ENCODE measurements at regions not wholly inside any gene's neighbourhood (a gene's known extent, or its start where the extent isn't known, plus 50 kb on each side); places are given as distances from the start of the nearest gene placed in this dataset.

DNA sequence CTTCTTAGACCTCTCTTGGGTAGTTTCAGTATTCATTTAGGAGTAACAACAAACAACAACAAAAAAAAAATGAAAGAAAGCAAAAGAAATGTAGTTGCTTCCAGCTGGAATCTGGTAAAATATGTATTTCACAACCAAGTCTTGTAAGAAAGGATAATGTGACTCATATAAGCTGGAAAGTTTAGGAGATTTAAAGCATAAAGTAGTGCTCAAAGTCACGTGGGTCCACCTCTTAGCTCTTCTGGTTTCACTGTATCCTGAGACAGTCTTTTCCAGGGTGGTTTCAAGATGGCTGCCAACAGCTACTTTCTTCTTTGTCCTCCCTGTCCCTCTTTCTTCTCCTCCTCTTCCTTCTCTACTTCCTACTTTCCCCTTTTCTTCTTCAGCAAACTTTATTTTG lies 69.5 kb upstream of the CDK13 start:
- TF ChIP-seq CTCF (IDR thresholded peaks at IDR 0.05; ENCODE audit: insufficient read depth, low read length, poor library complexity, severe bottlenecking): no peak
- no peak for DNase-seq (ENCODE audit: extremely low read depth, insufficient read length)
- no peaks in the 10 kb centered on the region for H3K27me3 ChIP-seq (replicated peaks; ENCODE audit: control insufficient read depth, insufficient read depth, low read length)
- H3K36me3 ChIP-seq (ENCODE audit: control insufficient read depth, insufficient read depth, low read length): no peaks in the 10 kb centered on the region
- no peak overlapping the region for H3K4me3 ChIP-seq (replicated peaks; ENCODE audit: low read depth, low read length)

DNA sequence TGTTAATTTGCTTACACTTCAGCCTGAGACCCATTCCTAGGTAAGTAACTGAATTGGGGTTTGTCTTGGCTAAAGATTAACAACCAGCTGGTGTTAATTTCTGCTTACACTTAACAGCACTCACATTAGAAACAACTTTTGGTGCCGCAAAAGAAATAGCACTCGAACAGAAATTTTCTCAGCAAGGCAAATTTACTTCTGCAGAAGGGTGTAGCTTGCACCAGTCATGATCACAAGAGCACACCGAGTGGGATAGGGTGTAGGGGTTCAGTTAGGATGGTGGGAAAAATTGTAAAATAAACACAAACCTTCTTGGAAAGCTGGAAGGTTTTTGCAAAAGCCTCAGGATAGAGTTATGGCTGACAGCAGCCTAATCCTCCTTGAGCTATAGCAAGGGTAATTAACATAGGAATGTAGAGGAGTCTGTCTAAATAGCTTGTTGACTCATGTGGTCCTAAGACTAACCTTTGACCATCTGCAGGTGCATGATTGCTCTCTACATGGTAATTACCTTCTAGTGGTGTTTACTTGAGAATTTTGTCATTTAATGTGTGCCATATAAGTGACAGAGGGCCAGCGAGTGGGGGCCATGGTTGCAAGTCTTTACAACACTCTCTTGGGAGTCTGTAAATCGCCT lies 67.8 kb upstream of the CDK13 start:
- no peak for DNase-seq (ENCODE audit: extremely low read depth, insufficient read length)
- no peak for TF ChIP-seq CTCF (IDR thresholded peaks at IDR 0.05; ENCODE audit: insufficient read depth, low read length, poor library complexity, severe bottlenecking)
- H3K27me3 ChIP-seq (replicated peaks; ENCODE audit: control insufficient read depth, insufficient read depth, low read length): no peaks in the 10 kb centered on the region
- H3K4me3 ChIP-seq (replicated peaks; ENCODE audit: low read depth, low read length): no peak overlapping the region
- no peaks in the 10 kb centered on the region for H3K36me3 ChIP-seq (ENCODE audit: control insufficient read depth, insufficient read depth, low read length)

- H3K27me3 ChIP-seq (replicated peaks; ENCODE audit: control insufficient read depth, insufficient read depth, low read length): no peaks in the 10 kb centered on the region
- no peak overlapping the region for H3K4me3 ChIP-seq (replicated peaks; ENCODE audit: low read depth, low read length)
- H3K36me3 ChIP-seq (ENCODE audit: control insufficient read depth, insufficient read depth, low read length): no peaks in the 10 kb centered on the region
- no peak for DNase-seq (ENCODE audit: extremely low read depth, insufficient read length)
- TF ChIP-seq CTCF (IDR thresholded peaks at IDR 0.05; ENCODE audit: insufficient read depth, low read length, poor library complexity, severe bottlenecking): no peak
These were observed 66.2 kb upstream of the CDK13 start for GRCh38 chr7:39883812-39884390.

- H3K4me3 ChIP-seq (replicated peaks; ENCODE audit: low read depth, low read length): no peak overlapping the region
- H3K27me3 ChIP-seq (replicated peaks; ENCODE audit: control insufficient read depth, insufficient read depth, low read length): no peaks in the 10 kb centered on the region; the same call in 1 of the 2 replicates
- TF ChIP-seq CTCF (IDR thresholded peaks at IDR 0.05; ENCODE audit: insufficient read depth, low read length, poor library complexity, severe bottlenecking): no peak
- DNase-seq (ENCODE audit: extremely low read depth, insufficient read length): no peak
- no peaks in the 10 kb centered on the region for H3K36me3 ChIP-seq (ENCODE audit: control insufficient read depth, insufficient read depth, low read length)
These were observed 61.7 kb upstream of the CDK13 start for GRCh38 chr7:39888171-39888853.

DNA sequence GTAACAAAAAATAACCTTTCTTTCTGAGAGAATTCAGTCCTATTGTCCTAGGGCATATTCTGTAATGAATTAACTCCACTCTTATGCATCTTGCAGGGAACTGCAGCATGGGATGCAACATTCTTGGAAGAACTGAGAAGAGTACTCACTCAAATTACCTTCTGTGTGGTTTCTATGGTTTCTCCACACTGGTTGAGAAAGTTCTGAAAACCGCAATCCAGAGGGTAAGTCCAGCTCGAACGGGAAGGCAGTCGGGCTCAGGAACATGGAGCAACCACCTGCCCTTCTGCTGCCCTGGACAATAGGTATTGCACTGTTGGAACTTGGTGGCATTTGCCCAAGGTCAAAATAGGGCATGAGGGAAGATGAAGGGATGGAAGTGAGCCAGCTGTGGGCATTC lies 59.6 kb upstream of the CDK13 start:
- H3K27me3 ChIP-seq (replicated peaks; ENCODE audit: control insufficient read depth, insufficient read depth, low read length): no peaks in the 10 kb centered on the region; the same call in 1 of the 2 replicates
- H3K36me3 ChIP-seq (ENCODE audit: control insufficient read depth, insufficient read depth, low read length): no peaks in the 10 kb centered on the region
- no peak overlapping the region for H3K4me3 ChIP-seq (replicated peaks; ENCODE audit: low read depth, low read length)
- no peak for DNase-seq (ENCODE audit: extremely low read depth, insufficient read length)
- TF ChIP-seq CTCF (IDR thresholded peaks at IDR 0.05; ENCODE audit: insufficient read depth, low read length, poor library complexity, severe bottlenecking): no peak

Data from GM06990 (cell line).